Prostate gland (tissue), 2 donors: ENCODE measurements at regions not wholly inside any gene's neighbourhood (a gene's known extent, or its start where the extent isn't known, plus 50 kb on each side); places are given as distances from the start of the nearest gene placed in this dataset.
"Not testable (repeated sequence)": the region's sequence is repeated elsewhere in the genome, so short reads cannot be mapped to it uniquely, and the experiment has no call there.

Experiments
- POLR2A ChIP-seq: fragments of 450-650 bp; IDR thresholded peaks from one replicate; pipeline ENCODE4 v1.6.1; 2016; ENCODE audit warnings: antibody characterized with exemption, mild to moderate bottlenecking
- POLR2AphosphoS5 ChIP-seq: sonication (generic); formaldehyde crosslinking; IDR thresholded peaks from one replicate; pipeline ENCODE4 v1.6.1; 2017; ENCODE audit warnings: antibody characterized with exemption
- TF ChIP-seq, protein P1 (sequence below), 4 experiments: fragments of 200-600 bp in 2 of 4; fragments of 450-650 bp in 2 of 4; sonication (generic) in 2 of 4; IDR thresholded peaks; 1 replicate in 3 of 4; 2 replicates in 1 of 4; pipeline ENCODE4 v1.5.1; 2016 to 2019; ENCODE audit warnings: antibody characterized with exemption in 4 of 4, mild to moderate bottlenecking in 2 of 4, moderate library complexity in 2 of 4

DNA sequence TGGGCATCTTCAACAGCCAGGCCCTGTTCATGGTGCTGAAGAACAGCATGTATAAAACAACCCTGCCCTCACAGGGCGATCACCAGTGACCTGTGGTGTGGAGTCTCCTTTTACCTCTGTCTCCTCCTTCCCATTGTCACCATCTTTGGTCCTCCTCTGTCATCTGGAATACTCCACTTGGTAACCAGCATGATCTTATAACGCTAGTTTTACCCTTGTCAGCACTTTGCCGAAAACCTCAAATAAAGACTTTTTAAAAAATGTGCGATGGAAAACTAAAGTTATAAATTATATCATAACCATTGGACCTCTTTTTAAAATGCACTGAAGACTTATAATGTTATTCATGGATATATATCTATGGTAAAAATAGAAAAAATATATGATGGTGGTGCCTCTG, 945.2 kb upstream of the DEFB115 start:
- TF ChIP-seq, protein P1, sequence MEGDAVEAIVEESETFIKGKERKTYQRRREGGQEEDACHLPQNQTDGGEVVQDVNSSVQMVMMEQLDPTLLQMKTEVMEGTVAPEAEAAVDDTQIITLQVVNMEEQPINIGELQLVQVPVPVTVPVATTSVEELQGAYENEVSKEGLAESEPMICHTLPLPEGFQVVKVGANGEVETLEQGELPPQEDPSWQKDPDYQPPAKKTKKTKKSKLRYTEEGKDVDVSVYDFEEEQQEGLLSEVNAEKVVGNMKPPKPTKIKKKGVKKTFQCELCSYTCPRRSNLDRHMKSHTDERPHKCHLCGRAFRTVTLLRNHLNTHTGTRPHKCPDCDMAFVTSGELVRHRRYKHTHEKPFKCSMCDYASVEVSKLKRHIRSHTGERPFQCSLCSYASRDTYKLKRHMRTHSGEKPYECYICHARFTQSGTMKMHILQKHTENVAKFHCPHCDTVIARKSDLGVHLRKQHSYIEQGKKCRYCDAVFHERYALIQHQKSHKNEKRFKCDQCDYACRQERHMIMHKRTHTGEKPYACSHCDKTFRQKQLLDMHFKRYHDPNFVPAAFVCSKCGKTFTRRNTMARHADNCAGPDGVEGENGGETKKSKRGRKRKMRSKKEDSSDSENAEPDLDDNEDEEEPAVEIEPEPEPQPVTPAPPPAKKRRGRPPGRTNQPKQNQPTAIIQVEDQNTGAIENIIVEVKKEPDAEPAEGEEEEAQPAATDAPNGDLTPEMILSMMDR (IDR thresholded peaks at IDR 0.05) = not testable (repeated sequence)
- not testable (repeated sequence) for TF ChIP-seq POLR2AphosphoS5, POLR2A
